ENCODE measurements at regions not wholly inside any gene's neighbourhood (a gene's known extent, or its start where the extent isn't known, plus 50 kb on each side); places are given as distances from the start of the nearest gene placed in this dataset.

DNA sequence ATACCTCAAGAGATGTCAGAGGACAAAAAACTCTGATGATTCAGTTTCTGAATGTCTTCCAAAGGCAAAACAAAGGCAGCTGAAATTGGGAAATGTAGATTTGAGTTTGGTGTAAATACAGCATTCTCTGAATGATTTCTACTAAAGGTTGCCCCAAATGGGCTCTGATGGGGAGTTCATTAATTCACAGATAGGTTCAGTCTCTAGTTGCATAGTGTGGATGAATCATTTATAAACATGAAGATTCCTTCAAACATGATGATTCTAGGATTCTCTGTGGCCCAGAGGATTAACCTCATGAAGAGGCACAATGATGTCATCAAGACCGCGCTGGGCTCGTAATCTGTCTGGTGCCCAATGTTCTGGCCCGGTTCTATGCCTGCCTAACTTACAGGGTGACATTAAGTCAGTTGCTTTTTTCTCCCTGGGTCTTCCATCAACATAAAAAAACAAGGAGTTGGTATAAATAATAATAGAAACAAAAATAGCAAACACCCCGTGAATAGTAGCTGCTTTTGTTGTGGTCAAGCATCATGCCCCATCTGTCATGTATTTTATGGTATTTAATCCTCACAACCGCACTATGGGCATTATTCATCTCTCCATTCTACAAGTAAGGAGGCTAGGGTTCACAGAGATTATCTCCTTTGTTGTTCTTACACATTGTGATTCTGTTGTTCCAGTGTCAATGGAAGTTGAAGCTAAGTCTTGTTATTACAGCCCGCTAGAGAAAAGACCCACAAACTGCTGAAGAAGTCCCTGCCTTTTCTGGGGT, 509.6 kb upstream of the USP24 start:
- no peak for DNase-seq

DNA sequence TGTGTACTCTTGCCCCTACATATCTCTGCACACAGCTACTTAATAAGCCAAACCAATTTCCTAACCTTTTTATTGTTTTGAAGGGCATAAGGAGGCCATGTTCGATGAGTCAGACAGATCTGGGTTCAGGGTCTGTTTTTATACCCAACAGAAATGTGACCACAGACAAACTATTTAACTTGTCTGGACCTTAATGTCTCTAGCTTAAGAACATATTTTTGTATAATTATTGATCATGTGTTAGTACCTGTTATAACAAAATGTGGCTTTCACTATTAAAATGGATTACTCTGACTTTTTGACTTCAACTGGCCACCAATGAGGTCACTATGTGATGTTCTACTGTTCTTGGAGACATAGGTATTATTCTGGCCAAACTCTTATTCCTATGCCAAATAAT, 507.8 kb upstream of the USP24 start:
- no peak for DNase-seq

DNA sequence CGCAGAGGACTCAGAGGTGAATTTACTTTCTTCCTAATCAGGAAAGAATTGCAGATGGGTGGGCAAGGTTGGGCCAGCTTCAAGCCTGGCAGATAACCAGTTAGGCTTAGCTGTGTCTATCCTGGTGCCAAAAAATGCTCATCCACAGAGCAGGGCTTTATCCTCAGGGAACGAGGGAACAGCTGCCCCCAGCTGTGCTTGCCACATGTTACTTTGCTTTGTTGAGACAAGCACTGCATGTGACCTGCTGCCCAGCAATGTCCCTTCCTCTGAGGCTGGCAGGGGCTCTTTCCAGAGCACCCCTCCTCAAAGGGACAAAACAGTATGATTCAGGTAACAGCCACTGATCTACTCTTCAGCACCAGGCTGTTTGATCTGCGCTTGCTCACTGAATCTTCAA, 505.1 kb upstream of the USP24 start:
- no peak for DNase-seq

DNA sequence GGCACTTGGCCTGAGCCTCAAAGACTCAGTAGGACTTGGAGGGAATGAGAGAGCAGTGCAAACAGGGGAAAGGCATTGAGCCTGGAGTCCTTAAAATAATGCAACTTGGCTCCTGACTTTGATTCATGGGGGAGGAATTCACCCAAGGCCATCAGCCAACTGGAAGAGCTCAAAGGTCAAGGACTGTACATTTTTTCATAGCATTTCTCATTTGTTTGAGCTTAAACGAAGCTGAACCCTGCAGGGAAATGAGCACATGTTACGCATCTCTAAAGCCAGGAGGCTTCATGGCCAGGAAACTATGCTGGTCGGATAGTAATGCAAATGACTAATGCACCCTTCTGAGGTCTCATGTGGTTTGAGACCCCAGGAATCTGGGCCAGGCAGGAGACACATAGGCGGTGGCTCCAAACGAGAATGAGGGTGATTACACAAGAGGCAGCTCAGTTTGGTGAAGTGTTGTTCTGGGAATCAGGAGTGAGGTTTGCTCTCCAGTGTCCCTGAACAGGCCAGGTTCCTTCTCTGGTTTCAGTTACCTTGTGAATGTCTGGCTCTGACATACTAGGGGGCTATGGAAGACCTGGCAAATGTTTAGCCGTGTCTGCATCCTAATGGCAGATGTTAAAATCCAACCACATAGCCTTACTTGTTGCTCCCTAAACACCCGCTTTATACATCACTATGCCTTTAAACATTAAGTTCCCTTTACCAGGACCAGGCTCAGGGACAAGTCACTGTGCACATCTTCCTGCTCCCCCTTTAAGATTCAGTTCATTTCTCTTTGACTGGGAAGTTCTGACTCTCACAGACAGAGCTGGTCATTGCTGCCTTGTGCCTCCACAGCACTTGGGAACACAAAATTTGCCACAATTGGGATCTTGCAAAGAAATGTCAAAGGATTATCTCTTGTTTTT, 503.9 kb upstream of the USP24 start:
- no peak for DNase-seq

DNA sequence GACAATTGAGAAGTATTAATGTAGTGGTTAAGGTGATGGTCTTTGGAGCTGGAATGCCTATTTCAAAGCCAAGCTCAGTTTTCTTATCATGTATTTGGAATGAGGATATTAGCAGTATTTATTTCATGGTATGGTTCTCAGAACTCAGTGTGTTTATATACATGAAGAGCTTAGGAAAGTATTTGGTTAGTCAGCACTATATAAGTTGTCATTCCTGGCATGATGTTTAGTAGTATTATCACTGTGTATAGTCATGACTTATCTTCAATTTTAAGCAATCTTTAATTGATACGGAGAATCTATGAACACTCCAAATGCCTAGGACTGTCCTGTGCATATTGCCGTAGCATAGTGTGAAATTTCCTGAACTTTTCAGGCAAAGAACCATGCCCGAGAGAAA, 501.9 kb upstream of the USP24 start:
- DNase-seq = no peak

DNA sequence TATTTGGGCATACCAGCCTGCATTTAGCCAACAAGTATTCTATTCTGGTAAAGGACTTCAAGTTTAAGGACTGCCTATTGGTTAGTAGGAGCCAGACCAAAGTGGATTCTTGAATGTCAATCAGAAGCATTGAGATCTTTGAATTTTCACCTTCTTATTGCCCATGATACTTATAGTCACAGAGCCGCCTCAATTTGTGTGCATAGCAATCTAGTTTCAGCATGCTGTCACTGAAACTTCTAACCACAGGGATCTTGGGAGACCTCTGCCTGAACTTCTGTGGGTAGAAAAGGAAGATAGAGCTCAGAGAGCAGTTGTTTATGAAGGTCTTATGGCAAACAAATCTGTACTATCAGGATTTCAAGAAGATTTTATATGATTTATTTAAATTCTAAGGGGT, 501.4 kb upstream of the USP24 start:
- DNase-seq = no peak

DNA sequence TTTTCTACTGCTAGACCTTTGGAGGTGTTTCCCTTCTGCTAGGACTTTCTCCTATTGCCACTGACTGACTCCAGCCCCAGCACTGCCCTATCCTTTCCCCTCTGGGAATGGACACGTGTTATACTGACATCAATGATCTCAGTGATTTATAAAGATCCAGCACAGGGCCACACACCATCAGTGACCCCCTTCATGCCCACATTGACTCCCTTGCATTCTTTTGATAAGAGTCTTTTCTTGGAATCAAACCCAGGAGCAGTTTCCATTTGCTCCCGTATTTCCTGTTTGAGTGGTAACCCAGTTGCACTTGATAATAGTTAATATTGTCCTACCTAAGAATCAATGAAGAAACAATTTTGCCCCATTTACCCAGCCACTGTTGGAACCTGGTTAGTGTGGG, 501.0 kb upstream of the USP24 start:
- no peak for DNase-seq

DNA sequence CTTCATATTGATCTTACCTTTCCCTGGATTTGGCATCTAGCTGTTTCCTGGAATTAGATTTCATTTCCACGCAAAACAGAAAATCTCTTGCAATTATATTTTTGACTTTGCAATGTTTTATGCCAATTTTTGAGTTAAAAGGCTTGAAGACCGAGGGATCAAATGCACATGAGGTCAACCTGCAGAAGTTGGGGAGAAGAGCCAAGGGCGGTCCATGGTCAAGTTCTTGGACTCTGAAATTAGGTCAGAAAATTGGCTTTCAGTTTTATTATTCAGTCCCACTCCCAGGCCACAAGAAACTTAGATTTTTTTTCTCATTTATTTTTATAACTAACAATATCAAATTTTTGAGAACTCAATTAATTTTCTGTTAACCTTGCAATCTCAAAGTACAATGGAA, 499.1 kb upstream of the USP24 start:
- DNase-seq = no peak

DNA sequence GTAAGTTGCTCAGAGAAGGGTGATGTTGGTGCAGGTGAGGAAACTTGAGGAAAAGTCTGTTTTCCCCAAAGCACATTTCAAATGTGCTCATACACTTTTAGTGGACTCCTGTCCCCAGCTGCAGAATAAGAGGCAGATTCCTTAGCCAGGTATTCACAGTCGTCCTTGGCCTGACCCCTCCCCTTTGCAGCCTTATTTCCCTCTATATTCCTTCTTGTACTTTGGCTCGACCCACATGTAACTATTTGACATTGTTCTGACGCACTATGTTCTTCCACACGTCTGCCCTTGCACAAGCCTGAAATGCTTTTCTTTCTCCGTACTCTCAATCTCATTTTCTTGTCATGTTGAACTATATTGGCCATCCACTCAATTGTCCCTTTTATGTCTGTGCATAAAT, 498.4 kb upstream of the USP24 start:
- no peak for DNase-seq

DNA sequence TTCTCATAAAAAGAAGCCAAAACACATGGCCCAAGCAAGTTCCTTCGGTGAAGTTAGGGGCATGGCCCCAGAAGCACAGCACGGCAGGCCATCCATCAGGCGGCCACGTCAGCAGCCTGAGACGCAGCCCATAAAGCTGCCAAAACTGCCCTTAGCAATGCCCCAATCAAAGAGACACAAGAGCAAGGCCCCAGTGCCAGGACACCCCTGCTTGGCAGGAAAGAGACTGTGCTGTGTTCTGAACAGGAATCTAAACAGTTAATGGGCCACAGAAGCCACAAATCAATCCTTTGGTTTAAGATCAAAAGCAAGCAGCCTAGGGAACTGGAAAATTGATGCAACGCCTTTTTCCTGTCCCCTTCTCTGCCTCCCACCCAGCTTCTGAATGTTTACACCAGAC, 497.0 kb upstream of the USP24 start:
- DNase-seq = no peak

DNA sequence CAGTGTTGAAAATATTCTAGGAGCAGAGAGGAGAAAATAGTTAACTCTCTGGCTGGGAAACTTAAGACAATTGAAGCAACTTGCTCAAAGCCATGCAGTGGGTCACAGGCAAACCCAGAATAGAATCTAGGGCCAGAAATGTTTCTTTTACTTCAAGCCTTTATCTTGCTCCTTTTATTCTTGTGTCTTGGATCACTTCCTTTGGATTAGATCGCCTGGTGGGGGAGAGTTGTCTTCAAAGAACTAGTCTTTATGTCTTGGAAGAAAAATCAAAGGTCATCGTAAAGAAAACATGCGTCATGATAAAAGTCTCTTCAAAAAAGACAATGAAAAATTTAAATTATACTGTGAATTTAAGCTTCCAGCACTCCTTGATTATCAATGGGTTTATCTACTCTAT, 493.6 kb upstream of the USP24 start:
- no peak for DNase-seq

DNA sequence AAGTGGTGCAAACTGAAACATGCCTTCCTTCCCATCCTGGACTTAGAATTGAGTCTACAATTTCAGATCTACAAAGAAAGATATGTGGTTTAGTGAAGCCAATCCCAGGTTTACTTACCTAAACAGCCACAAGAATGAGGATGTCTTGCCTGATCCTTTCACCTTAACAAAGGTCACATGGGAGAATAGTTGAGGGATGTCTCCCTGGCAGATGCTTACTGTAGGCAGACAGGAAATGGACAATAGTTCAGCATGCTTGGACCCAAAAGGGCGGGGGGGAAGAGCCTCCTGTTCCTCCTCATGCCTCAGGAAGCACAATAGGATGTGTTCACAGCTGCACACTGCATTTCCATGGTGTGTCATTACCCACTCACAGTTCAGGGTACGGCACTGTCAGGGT, 492.7 kb upstream of the USP24 start:
- DNase-seq = no peak

DNA sequence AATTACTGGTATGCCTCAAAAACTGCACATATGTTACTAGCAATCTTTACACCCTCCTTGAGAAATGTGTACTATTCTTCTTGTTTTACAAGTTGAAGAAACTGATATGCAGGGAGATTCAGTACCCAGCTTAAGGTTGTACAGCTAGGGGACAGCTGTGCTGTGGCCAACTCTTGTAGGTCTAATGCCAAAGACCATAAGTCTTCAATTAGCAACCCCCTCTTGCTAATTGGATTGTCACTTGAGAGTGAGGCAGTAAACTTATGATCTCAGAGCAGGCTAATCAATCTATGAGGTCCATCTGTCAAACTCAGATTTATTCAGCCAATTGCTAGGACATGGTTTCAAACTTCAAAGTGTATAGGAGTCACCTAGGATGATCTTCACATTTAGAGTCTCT, 492.0 kb upstream of the USP24 start:
- no peak for DNase-seq

DNA sequence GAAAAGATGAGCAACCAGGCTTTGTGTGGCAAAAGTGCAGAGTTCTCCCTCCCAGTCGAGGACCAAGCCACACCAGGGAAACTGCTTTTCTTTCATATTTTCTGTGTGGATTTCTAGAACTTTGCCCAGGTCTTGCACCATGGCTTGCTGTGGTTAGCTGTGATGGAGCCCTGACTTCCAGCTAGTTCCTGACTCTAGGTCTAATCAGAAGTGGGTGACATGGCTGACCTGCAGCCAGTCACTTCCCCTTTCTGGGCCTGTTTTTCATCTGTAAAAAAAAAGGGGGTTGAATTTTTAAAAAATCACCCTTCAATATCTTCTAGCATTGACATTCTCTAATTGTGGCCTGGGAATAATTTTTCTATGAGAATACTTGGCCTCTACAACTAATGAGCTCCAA, 491.2 kb upstream of the USP24 start:
- DNase-seq = no peak

DNA sequence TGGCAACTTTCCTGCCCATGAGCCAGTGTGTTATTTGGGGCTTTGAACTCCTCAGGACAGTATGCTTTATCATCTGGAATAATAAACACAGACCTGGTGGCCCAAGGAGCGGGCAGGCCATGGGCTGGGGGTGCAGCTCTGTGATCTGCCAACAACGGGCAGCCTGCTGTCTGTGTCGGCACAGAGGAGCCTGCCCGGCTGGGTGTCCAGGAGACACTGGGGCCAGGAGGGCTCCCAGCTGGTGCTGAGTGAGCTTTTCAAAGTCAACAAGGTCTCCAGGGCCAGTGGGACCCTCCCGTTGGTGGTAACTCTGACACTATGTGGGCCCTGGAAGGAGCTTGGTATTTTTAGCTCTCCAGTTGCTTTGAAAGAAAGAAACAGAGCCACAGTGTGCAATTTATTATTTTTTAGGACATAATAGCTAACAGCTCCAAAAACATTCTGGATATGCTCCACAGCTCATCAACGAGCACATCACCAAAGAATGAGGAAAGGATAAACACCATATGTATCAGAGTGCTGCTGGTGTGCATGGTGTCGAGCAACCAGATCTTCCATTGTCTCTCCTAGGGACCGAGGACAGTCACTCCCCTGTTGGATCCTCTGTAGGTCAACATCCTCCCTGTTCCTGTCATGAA, 488.7 kb upstream of the USP24 start:
- no peak for DNase-seq

DNA sequence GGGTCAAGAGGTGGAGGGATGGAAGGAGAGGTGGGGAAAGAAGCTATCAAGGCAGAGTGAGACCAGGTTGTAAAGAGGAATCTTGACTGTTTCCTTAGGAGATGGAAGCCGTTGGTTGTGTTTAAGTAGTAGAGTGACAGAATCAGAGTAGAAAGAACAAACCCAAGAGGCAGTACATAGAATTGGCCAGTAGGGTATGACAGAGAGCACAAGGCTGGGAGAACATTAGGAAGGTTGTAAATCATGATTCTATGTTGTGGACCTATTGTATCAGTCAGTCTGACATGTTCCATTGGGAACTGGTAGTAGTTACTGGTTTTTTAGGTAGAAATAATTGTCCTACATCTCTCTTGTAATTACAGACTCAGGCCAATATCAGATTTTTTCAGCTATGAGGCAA, 486.9 kb upstream of the USP24 start:
- no peak for DNase-seq

DNA sequence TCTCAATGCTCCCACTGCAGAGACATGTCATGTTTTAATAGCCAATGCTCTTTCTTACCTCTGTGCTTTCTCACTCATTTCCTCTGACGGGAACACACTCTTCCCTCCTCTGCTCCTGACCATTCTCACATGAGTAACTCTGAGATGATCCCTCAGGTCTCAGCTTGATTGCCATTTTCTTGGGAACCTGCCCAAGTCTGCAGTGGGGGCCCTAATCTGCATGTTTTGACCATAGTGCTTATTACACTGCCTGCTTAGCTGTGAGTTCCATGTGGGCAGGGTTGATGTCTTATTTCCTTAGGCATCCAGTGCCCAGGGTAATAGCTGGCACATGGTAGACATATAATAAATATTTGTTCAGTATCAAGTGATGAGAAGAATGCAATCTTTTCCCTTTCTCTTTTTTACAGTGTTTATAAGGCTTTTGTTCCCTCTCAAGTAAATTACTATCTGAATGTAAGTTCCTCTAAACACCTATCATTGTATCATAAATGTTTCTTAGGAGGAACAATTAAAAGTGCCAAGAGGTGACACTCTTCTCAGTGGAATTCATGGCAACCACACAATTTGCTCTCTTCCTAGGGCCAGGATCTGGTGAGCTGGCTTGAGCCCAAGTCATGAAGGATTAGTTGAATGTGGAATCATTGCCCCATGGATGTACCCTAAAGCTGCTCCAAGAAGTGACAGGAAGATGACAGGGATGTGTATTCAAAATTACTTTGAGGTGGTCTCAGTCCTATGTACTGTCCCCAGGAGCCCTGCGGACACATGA, 485.4 kb upstream of the USP24 start:
- DNase-seq = no peak

DNA sequence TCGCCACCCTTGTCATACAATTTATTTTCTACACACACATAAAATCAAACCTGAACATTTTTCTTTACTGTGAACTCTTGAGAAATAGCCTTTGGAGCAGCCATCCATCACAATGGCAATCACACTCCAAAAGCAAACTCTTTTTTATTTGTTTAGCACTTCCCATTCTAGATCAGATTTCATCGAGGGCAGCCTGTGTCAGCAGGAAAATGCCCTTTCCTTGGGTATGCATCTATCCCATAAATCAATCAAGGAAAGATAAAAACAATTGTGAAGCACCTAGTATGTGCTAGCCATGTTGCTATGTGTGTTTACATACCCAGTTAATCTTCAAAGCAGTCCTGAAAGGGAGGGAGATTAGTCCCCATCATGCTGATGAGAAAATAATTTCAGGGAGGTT, 484.1 kb upstream of the USP24 start:
- DNase-seq = no peak

DNA sequence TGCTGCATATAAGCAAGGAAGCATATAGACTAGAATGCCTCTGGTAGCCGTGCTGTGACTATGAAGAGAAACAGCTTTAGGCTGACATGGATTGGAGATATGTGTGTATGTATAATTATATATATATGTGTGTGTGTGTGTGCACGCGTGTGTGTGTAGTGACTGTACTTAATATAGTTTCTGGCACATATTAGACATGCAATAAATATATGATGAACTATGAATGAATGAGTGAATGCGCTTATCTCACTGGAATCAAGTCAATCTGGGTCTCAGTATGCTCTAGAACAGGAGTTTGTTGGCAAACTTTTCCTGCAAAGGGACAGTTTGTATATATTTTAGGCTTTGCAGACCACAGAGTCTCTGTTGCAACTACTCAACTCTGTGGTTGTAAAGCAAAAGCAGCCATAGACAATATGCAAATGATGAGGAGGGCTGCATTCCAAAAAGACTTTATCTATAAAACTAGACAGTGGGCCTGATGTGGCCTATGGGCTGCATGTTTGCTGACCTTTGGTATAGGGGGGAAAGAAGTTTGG, 482.9 kb upstream of the USP24 start:
- DNase-seq = no peak

DNA sequence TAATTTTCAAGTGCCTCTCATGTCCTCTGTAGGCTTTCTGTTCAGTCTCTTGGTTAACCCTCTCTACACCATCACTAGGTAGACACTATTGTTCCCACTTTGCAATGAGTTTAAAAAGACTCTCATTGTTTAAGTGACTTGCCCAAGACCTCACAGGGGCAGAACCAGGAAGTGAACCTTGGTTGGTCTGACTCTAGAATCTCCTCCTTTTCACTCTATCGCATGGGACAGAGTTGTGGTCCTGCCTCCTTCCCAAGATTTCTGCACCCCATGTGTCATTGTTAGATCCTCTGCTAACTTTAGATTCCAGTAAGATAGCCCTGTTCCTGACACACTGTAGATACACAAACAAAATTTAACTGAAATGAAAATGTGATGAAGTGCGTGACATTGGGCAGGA, 481.7 kb upstream of the USP24 start:
- DNase-seq = no peak

DNA sequence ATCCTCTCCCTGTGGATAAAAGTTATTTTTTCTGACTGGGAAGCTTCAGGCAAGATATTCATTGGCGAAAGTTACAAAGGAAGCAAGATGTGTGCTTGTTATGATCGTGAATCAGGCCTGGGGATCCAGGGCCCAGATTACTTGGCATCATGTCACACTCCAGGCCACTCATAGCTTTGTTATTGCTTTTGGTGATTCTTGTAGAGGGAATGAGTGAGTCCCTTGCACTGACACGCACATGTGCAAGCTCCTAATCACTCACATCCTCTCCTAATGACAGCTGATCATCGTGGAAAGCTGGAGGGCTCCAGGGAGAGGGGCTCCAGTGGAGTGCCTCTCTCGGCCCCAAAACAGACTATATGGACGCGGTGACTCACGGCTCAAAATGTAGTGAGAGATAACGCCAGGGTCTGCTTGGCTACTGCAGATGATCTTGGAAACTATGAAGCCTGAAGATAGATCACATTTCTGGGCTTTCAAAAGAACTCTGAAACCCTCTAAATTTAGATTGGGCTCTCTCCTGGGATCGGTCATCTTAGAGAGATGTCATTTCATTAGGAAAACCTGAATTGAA, 481.1 kb upstream of the USP24 start:
- no peak for DNase-seq

DNA sequence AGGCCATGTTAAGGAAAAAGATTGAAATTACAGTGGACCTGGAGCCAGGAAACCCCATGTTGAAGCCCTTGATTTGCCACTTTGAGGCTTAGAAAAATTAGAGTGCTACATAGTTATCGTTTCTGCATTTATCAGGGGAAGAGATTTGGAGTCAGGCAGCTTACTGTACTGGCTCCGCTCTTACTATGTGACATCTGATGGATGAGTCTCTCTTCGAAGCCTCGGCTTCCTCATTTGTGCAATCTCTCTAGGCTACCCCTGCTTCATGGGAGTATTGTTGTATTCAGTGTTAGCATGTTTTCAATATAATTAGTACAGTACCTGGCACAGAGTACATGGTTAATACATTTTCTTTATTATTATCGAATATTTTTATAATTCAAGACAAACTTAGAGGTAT, 480.4 kb upstream of the USP24 start:
- DNase-seq = no peak

DNA sequence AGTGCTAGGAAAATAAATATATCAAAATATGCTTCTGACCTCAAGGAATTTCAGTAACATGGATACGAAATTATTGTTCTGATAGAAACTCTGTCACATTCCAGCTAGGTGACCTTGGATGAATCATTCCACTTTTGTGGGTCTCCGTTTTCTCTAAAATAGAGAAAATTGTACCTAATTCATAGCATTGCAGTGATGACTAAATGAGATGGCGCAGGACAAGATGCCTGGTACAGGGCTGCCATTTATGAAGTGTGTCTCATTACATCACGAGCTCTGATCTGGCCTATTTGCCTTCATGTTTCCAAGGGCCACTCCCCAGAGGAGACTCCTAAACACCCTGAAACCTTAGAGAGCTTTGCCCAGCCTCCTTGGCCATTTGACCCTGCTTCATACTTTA, 480.0 kb upstream of the USP24 start:
- DNase-seq = no peak
